ENCODE measurements at regions not wholly inside any gene's neighbourhood (a gene's known extent, or its start where the extent isn't known, plus 50 kb on each side); places are given as distances from the start of the nearest gene placed in this dataset.
"Not testable (repeated sequence)": the region's sequence is repeated elsewhere in the genome, so short reads cannot be mapped to it uniquely, and the experiment has no call there.

DNA sequence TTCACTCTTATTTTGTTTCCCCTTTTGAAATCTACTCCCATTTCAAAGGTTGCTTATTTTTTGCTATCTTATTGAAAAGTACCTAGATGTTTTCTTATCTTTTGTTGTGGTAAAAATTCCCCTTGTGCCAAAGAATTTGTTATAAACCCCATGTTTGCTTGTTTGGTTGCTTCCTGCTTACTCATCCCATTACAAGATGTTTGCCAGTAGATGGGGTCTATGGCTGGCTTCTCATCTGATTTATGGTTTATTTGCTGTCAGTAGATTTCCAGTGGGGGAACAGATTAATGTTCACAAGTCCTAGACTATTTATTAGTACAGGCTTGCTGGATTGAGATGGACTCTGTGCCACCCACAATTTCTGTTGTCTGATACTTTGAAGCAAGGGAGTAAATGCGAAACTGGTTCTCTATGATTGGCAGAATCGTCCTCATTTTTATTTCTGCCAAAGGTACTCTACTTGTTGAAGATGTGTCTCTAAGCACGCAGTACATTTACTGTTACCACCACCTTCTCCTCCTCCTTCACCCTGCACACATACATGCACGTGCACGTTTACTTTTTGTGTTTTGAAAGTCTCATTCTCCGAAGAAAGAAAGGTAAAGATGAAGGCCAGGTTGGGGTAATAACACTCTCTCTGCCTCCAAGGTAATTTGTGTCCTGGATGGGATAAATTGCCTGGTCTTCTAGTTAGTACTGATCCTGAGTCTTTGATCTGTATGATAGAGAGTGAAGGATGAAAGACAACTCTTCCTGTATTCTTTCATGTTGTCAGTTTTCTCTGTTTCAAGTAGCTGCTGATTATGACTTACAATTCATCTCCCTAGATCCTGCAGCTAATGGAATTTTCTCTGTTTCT lies 117.2 kb upstream of the ATP2B1 start:
- WGBS, 2 donors = 69 to 70% methylated on average over 6 of the region's 6 CpGs

DNA sequence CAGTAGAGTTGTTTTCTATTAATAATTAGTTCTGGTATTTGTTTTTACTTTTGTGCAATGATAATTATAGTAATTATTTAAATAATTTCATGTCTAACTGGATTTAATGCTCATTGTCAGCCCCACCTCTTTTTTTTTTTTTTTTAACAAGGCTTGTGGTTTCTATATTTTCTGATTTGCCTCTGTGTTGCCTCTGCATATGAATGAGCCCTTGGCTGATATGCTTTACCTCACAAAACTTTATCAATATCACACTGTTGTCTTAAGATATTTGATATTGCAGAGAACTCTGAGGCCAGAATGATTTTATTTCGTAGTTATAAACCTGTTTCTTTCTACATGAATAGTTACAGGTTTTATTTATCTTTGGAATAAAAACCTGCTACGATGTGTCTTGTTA lies 116.2 kb upstream of the ATP2B1 start:
- H3K27me3 ChIP-seq = no peaks in the 10 kb centered on the region
- H3K27ac ChIP-seq = no peak overlapping the region
- 83 to 86% methylated on average over 2 of the region's 2 CpGs for WGBS, 2 donors
- H3K36me3 ChIP-seq = no peaks in the 10 kb centered on the region
- no peaks in the 10 kb centered on the region for H3K4me1 ChIP-seq
- intact Hi-C loops (cut with DNase I) = no loop called here
- H3K4me3 ChIP-seq (replicated peaks in 1 of 3) = no peak overlapping the region
- TF ChIP-seq, protein P1, sequence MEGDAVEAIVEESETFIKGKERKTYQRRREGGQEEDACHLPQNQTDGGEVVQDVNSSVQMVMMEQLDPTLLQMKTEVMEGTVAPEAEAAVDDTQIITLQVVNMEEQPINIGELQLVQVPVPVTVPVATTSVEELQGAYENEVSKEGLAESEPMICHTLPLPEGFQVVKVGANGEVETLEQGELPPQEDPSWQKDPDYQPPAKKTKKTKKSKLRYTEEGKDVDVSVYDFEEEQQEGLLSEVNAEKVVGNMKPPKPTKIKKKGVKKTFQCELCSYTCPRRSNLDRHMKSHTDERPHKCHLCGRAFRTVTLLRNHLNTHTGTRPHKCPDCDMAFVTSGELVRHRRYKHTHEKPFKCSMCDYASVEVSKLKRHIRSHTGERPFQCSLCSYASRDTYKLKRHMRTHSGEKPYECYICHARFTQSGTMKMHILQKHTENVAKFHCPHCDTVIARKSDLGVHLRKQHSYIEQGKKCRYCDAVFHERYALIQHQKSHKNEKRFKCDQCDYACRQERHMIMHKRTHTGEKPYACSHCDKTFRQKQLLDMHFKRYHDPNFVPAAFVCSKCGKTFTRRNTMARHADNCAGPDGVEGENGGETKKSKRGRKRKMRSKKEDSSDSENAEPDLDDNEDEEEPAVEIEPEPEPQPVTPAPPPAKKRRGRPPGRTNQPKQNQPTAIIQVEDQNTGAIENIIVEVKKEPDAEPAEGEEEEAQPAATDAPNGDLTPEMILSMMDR (IDR thresholded peaks at IDR 0.05) = no peak
- no peak for TF ChIP-seq POLR2A (IDR thresholded peaks at IDR 0.05)
- DNase-seq = no peak
- no peaks in the 10 kb centered on the region for H3K9me3 ChIP-seq

More for the DNA sequence above, 117.2 kb upstream of the ATP2B1 start:
- DNase-seq = no peak
- H3K4me3 ChIP-seq (replicated peaks in 1 of 3) = no peak overlapping the region
- no peak overlapping the region for H3K27ac ChIP-seq
- TF ChIP-seq POLR2A (IDR thresholded peaks at IDR 0.05) = no peak
- TF ChIP-seq, protein P1 (IDR thresholded peaks at IDR 0.05) = no peak
- no peaks in the 10 kb centered on the region for H3K9me3 ChIP-seq
- H3K4me1 ChIP-seq = no peaks in the 10 kb centered on the region
- no peaks in the 10 kb centered on the region for H3K36me3 ChIP-seq
- intact Hi-C loops (cut with DNase I) = no loop called here
- H3K27me3 ChIP-seq = no peaks in the 10 kb centered on the region

DNA sequence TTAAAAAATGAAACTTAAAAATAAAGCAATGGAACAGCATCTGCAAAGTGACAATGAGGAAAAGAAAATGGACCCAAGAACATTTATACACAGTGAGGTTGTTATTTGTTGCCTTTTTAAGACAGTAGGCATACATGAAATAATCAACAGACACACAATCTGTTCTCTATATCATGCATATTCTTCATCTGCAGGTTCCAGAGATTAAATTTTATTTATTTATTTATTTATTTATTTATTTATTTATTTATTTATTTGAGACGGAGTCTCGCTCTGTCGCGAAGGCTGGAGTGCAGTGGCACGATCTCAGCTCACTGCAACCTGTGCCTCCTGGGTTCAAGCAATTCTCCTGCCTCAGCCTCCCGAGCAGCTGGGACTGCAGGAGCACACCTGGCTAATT lies 114.4 kb upstream of the ATP2B1 start:
- H3K36me3 ChIP-seq = not testable (repeated sequence)

DNA sequence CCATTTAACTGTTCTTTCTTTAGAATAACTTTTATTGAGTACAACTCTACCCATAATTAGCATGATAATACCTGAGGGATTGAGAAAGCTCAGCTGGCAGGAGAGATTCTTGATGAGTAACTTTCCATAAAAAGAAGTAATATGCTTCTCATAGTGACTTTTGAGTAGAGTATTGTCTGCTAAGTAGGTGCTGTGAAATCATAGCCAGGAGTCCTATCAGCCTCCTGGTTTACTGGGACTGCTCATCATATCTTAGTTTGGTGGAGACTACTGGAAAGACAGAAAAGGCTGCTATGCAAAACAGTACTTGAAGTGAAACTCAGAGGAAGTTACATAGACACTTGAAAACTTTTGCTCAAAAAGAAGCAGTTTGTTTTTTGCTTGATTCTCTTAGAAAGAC lies 113.3 kb upstream of the ATP2B1 start:
- DNase-seq = no peak
- H3K4me3 ChIP-seq (replicated peaks in 1 of 3) = no peak overlapping the region
- no peak for TF ChIP-seq POLR2A (IDR thresholded peaks at IDR 0.05)
- TF ChIP-seq, protein P1 (IDR thresholded peaks at IDR 0.05) = no peak
- intact Hi-C loops (cut with DNase I) = no loop called here
- H3K9me3 ChIP-seq = no peaks in the 10 kb centered on the region
- H3K27me3 ChIP-seq = no peaks in the 10 kb centered on the region
- H3K36me3 ChIP-seq = no peaks in the 10 kb centered on the region
- H3K4me1 ChIP-seq = no peaks in the 10 kb centered on the region
- H3K27ac ChIP-seq = no peak overlapping the region

More for the DNA sequence above, 114.4 kb upstream of the ATP2B1 start:
- H3K27ac ChIP-seq; H3K27me3 ChIP-seq; intact Hi-C loops (cut with DNase I); H3K4me3 ChIP-seq (replicated peaks in 1 of 3); DNase-seq; H3K4me1 ChIP-seq; H3K9me3 ChIP-seq: not testable (repeated sequence)
- 97 to 99% methylated on average over 6 of the region's 6 CpGs for WGBS, 2 donors

DNA sequence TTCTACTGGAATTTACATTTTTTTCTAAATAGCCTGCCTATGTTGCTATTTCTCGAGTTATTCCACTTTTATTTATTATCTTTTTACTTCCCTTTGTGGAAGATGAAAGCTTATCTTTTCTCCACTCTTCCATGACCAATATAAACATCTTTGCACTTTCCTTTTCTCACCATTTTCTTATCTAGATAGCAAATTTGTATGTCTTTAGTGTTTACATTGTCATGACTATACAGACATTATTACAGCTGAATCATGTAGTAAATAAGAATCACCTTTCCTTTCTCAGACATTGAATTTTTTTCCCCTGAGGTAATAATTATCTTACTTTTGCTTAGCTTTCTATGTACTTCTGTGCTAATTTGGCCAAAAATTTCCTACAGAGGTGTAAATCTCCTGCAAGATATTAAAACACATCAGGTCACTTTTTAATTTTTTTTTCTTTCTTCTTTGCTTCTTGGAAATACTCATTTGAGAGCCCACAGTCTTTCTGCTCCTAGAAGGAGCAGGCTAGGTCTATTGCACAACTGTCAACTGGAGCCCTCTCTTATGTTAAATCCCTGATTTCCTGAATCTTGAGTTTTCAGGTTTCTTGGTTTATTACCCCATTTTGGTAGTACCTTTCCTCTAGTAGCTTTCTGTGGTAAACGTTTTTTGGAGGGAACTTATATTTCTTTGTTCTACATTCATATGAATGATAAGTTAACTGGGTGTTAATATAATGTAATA lies 109.0 kb upstream of the ATP2B1 start:
- intact Hi-C loops (cut with DNase I) = no loop called here
- Histone ChIP-seq H3K27ac (no peak overlapping the region), H3K27me3 (no peaks in the 10 kb centered on the region), H3K36me3 (no peaks in the 10 kb centered on the region), H3K4me3 (replicated peaks in 1 of 3) (no peak overlapping the region), H3K4me1 (no peaks in the 10 kb centered on the region), H3K9me3 (no peaks in the 10 kb centered on the region)
- 63 to 68% methylated on average over 2 of the region's 2 CpGs for WGBS, 2 donors
- DNase-seq = no peak
- no peak for TF ChIP-seq POLR2A (IDR thresholded peaks at IDR 0.05)
- TF ChIP-seq, protein P1 (IDR thresholded peaks at IDR 0.05) = no peak

All from thyroid gland (tissue), 4 donors.